HG03045 (cell line): ENCODE measurements at regions not wholly inside any gene's neighbourhood (a gene's known extent, or its start where the extent isn't known, plus 50 kb on each side); places are given as distances from the start of the nearest gene placed in this dataset.

Source experiments
- ATAC-seq: cut with Tn5 transposase; IDR thresholded peaks from one replicate; pipeline ENCODE4 v1.9.1; 2021; ENCODE audit warnings: mild to moderate bottlenecking, moderate library complexity; ENCODE audit not compliant: unreplicated experiment

- no peak for ATAC-seq
These were observed 764.6 kb downstream of the TSN start for GRCh38 chr2:122519821-122520611.

- no peak for ATAC-seq
These were observed 767.7 kb downstream of the TSN start for GRCh38 chr2:122523143-122523542.

DNA sequence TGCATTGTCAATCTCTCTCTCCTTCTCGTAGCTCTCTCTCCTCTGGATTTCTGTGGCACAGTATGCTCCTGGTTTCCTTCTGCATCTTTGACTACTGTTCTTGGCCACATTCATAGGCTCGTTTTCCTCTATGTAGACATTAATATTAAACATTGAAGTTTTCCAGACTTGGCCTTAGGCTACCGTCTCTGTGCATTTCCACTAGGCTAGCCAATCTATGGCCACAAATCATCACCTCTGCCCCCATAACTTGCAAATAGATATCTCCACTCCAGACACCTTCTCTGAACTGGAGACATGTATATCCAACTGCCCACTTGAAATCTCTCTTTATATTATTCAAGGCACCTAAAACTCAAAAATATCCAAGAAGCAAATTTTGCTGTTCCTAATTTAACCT lies 768.5 kb downstream of the TSN start:
- ATAC-seq, result no peak

DNA sequence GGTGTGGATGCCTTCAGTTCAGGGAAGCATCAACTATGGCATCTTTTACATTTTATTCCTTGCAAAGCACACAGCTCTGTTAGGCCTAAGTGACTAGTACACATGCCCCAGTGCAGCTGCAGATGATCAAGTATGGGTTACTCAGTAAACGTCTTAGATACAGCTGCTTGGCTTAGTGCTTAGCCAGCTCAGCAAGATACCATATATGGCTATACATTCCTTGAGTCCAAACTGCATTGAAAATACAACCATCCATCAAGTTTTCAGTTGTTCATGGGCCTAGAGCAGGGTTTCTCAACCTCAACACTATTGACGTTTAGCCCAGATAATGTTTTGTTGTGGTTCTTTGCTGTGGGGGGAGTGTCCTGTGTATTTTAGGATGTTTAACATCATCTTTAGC lies 769.9 kb downstream of the TSN start:
- no peak for ATAC-seq

- no peak for ATAC-seq
These were observed 772.6 kb downstream of the TSN start for GRCh38 chr2:122528061-122528460.

DNA sequence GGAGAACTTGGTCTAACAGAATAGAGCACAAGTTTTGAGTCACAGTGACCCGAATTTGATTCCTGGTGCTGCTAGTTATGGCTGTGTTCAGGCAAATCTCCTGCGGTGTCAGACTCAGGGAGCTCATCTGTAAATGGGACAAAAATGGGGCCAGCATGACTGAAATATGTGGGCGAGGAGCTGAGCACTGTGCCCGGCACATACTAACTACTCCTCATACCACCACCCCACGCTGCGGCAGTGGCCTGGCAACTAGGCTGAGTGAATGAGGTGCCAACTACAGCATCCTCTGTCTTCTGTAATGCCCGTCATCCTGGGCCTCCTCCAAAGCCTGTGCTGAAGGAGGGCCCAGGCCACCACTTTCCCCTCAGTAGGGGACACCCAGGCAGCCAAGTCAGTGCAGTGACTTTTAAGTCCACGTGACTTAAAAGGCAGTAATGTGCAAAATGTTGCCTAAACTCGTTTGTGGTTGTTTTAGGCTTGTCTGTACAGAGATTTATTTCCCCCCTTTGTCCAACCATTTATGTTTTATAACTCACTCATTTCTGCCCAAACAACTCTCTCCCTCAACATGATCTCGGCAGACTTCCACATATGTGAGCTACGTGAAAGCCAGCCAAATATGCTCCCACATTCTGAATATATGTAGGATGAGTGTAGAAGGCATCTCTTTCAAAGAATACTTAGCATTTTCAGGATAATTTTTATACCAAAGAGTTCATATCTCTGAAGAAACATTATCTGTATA lies 773.7 kb downstream of the TSN start:
- no peak for ATAC-seq

DNA sequence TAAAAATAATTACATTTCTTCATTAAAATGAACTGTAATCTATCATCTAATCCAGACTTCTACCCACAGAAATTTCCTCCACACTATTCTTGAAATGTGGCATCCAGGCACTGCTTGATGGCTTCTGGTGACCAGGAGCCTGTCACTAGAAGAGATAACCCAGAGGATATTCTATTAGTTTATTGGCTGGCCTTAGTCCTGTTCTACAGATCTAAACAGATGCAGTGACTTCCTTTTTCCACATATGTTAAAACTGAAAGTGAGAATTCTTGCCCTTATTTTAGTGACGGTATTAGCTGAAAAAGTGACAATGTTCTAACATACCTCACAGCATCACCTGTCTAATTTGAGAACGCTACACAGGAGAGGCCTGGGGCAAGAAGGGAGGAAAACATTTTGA lies 775.4 kb downstream of the TSN start:
- ATAC-seq, result no peak

DNA sequence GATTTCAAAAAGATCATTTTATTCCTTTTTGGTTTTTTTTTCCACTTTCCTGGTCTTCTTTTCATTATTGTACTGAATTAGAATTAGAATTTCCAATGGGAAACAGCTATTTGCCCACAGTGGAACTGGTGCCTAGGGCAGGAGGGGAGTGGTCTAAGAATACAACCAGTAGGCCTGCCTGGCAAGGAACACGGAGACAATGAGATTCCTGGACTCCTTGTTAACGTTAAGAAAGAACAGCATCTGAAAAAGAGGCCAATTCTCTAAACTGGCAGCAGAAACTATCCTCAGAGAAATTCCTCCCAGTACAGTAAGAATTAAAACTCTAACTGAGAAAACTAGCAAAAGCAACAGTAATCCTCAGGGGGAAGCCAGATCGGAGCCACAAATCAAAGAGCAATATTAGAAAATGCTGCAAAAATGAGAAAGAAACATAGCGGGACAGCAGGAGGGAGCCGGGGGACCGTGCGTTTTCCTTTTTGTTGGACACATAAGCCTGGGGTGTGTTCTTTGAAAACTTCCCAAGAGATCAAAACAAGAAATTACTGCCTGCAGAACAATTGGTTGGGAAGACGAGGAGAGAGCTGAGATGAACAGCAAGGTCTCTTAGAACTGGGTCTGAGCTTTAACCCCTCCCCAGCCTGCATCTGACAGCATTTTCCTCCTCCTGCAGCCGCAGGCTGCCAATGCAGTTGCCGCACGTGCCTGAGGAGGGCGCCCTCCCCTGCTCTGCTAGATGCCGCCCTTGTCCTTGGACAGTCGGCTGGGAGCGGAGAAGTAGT lies 776.0 kb downstream of the TSN start:
- no peak for ATAC-seq

GRCh38 chr2:122532072-122532344 lies 776.6 kb downstream of the TSN start:
- ATAC-seq, result no peak

DNA sequence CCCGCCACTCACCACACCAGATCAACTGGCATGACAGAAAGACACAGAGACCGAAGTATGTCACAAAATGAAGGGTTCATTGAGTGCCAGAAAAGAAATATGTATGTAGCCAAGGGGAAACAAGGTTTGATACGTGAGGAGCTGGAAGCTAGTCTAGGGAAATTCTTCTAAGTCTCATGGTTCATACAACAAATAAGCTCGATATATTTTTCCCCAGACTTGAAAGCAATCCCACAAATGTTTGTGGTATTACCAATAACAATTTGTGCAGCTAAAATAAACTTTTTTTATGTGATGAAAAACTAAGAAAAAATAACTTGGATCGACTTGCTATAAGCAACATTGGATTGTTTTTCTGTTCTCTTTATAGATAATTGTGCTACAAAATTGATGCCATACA lies 777.0 kb downstream of the TSN start:
- ATAC-seq, result no peak

DNA sequence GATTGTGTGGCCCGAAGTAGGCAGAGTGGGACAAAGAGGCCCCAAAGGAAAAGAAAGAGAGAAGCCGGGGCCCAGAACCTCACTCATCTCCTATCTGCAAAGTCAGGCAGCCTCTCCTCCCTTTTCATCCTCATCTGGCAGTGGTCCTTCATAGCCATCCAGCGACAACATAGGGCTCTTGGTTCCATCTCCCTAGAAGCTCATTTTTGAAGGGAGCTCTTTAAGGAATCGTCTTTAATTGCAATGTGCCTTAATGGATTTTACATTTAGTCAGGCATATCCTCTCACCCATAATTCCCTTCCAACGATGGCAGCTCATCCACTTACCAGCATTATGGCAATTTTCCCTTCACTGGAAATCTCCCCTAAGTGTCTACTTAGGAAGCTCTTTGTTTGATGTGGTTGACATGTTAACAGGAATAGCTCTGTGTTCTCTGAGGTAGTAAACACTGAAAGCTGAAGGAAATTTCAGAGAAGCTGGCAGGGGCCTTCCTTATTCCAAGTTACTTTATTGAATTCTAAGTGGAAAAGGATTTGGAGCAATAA lies 780.6 kb downstream of the TSN start:
- no peak for ATAC-seq

- ATAC-seq, result no peak
These were observed 783.9 kb downstream of the TSN start for GRCh38 chr2:122539311-122539710.

DNA sequence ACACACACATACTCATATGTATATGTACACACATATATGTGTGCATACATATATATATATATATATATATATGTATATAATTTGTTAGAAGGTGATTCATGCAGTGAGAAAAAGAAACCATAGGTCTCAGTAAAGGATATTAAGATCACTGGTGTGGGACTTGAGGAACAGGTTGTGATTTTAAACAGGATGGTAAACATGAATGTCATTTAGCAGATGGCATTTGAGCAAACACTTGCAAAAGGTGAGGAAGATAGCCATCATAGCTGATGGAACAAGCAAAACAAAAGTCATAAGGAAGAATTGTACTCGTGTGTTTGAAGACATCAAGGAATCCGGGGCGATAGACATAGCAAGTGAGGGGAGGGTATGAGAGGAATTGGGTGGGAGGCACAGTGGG lies 784.5 kb downstream of the TSN start:
- ATAC-seq, result no peak

DNA sequence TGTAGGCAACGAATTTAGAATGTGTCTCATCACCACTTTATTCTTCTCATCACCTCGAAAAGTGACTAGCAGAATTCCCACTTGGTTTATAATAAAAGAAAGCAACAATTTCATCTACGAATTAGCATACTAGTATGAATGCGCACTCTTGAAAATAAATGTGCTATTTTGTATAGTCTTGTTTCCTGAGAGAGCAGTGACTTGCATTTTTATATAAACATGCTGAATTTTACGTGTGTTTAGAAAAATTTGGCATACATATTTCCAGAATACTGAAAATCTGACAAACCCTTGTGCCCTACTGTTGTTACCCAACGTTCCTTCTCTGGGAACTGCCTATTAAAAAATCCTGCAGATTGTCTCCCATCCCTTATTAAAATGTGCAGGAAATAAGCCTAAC lies 786.8 kb downstream of the TSN start:
- ATAC-seq, result no peak

GRCh38 chr2:122542646-122543045 lies 787.2 kb downstream of the TSN start:
- no peak for ATAC-seq

DNA sequence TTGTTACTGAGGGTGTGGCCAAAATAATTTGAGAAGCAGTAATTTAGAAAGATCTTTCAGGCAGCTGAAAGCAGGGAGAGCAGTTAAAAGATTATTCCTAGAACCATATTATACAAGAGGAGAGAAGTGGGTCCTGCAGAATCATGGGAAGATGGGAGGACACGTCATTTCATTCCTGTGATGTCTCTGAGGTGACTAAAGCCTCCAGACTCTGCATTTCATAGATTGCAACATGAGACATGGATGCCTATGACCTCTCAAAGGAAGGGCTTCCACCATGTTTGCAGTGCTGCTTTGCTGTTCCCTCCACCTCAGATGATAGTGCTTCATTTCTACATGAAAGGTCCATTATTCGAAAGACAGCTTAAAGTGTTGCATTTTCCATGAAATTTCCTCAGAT lies 788.4 kb downstream of the TSN start:
- no peak for ATAC-seq

GRCh38 chr2:122545821-122546220 lies 790.4 kb downstream of the TSN start:
- no peak for ATAC-seq

GRCh38 chr2:122562775-122563174 lies 807.3 kb downstream of the TSN start:
- ATAC-seq, result no peak

DNA sequence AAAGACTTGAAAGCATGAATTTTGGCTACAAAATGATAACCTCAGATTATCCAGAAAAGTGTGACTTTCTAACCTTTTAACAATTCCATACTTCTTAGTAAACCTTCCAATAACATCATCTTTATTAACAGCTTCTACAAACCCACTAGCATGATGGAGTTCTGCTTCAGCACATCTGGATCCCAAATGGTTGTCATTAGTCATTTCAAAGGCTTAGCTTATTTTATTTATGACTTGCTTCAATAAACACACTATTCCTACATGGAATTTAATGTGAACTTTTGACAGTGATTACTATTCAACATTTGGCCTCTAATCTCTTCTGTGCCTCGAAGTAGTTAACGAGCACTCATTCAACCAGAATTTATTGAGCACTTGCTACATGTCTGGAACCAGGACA lies 808.3 kb downstream of the TSN start:
- ATAC-seq, result no peak

GRCh38 chr2:122564843-122565242 lies 809.4 kb downstream of the TSN start:
- no peak for ATAC-seq

GRCh38 chr2:122565364-122565763 lies 809.9 kb downstream of the TSN start:
- no peak for ATAC-seq

- ATAC-seq, result no peak
These were observed 815.2 kb downstream of the TSN start for GRCh38 chr2:122570641-122571040.
